ENCODE measurements at regions not wholly inside any gene's neighbourhood (a gene's known extent, or its start where the extent isn't known, plus 50 kb on each side); places are given as distances from the start of the nearest gene placed in this dataset.

GRCh38 chr7:149664666-149665065, 108.7 kb downstream of the ZNF467 start:
- TF ChIP-seq POLR2A (IDR thresholded peaks at IDR 0.05), result no peak
- no peak for TF ChIP-seq CTCF (IDR thresholded peaks at IDR 0.05)
